ENCODE measurements at regions not wholly inside any gene's neighbourhood (a gene's known extent, or its start where the extent isn't known, plus 50 kb on each side); places are given as distances from the start of the nearest gene placed in this dataset.

DNA sequence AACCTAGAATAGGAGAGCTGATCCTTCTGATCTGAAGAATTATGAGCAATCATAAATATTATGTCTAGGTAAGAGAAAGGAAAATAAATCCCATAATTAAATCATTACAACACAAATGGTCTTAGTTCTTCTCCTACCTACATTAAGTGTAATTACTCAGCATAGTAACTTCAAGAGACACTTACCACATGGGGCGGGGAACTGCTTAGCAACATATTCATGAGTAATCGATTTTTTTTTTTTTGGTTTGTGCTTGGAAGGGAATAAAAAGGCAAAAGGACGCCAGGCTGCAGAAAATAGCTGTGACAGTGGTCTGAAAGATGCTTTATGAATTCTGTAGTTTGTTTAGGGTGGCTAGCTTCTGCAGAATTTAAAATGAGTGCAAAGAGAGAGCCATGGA lies 103.3 kb upstream of the HTR2A start:
- H3K36me3 Mint-ChIP-seq = no peaks in the 10 kb centered on the region
- H3K27ac Mint-ChIP-seq = no peak overlapping the region
- 83% methylated on average over 1 of the region's 3 CpGs for WGBS (ENCODE audit: insufficient coverage)
- Histone ChIP-seq H2AFZ (ENCODE audit: insufficient read depth, low read depth, low read length, poor library complexity, severe bottlenecking) (no peak overlapping the region), H3K36me3 (replicated peaks in 1 of 2; ENCODE audit: control insufficient read depth in 1 of 2, insufficient read depth in 2 of 2, low read length in 2 of 2) (no peaks in the 10 kb centered on the region), H3K27me3 (ENCODE audit: control insufficient read depth in 2 of 2, insufficient read depth in 2 of 2, low read length in 2 of 2) (peaks cover 0 to 4% of the 10 kb centered on the region in 2 donors), H4K20me1 (ENCODE audit: insufficient read depth, low read length) (no peaks in the 10 kb centered on the region), H3K4me1 (ENCODE audit: control insufficient read depth in 1 of 2, insufficient read depth in 2 of 2, low read length in 2 of 2) (no peaks in the 10 kb centered on the region), H3K79me2 (ENCODE audit: insufficient read depth, low read length) (no peaks in the 10 kb centered on the region), H3K4me3 (replicated peaks in 1 of 3; ENCODE audit: low read depth in 2 of 3, low read length in 3 of 3) (no peak overlapping the region), H3K9ac (ENCODE audit: insufficient read depth, low read length, poor library complexity, severe bottlenecking) (no peak overlapping the region), H3K4me2 (replicated peaks; ENCODE audit: extremely low read depth, low read length, poor library complexity, severe bottlenecking) (no peak overlapping the region), H3K9me3 (replicated peaks in 1 of 2; ENCODE audit: control insufficient read depth in 1 of 2, insufficient read depth in 1 of 2, low read length in 2 of 2) (no peaks in the 10 kb centered on the region), H3K27ac (ENCODE audit: low read depth in 1 of 2, low read length in 2 of 2) (no peak overlapping the region)
- H3K27me3 Mint-ChIP-seq (ENCODE audit: low read depth in 3 of 3) = peaks cover 2 to 5% (median 4%) of the 10 kb centered on the region in 3 donors
- intact Hi-C loops (cut with micrococcal nuclease) = no loop called here
- H3K4me3 Mint-ChIP-seq = no peak overlapping the region
- H3K9me3 Mint-ChIP-seq = peaks cover 0 to 4% (median 0%) of the 10 kb centered on the region in 7 donors
- DNase-seq = no peak
- H3K4me1 Mint-ChIP-seq = peaks cover 2% of the 10 kb centered on the region
- TF ChIP-seq, protein P1, sequence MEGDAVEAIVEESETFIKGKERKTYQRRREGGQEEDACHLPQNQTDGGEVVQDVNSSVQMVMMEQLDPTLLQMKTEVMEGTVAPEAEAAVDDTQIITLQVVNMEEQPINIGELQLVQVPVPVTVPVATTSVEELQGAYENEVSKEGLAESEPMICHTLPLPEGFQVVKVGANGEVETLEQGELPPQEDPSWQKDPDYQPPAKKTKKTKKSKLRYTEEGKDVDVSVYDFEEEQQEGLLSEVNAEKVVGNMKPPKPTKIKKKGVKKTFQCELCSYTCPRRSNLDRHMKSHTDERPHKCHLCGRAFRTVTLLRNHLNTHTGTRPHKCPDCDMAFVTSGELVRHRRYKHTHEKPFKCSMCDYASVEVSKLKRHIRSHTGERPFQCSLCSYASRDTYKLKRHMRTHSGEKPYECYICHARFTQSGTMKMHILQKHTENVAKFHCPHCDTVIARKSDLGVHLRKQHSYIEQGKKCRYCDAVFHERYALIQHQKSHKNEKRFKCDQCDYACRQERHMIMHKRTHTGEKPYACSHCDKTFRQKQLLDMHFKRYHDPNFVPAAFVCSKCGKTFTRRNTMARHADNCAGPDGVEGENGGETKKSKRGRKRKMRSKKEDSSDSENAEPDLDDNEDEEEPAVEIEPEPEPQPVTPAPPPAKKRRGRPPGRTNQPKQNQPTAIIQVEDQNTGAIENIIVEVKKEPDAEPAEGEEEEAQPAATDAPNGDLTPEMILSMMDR (IDR thresholded peaks at IDR 0.05) = no peak

DNA sequence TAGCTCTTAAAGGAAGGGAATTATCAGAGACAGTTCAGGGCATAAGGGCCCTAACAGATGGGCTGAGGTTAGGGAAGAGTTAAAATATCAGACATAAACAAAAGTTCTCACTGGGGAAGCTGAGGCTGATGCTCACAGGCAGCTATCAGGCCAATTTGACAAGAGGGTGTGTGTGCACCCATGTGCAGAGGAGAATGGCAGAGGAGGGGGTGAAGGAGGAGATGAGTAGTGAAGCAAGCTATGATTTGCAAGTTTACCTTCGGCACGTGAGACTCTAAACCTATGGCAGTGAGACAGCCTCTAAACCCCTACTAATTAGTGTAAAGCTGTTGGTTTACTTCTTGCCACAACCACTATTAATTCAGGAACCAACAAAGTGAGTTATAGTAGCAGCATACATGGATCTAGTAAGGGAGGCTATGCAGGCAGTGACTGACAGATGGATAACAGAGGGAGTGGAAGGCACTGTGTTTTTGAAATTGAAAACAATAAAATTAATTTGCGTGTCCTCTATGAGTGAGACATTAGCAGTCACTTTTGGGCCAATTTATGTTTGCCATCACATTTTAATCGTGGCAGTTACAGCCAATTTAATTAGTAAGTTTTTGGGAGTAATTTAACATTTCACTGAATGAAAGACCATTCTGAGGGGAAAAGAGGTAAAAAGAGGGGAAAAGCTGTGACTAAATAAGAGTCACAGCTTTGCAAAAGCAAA lies 99.6 kb upstream of the HTR2A start:
- Histone ChIP-seq H3K9ac (ENCODE audit: insufficient read depth, low read length, poor library complexity, severe bottlenecking) (no peak overlapping the region), H3K4me2 (replicated peaks; ENCODE audit: extremely low read depth, low read length, poor library complexity, severe bottlenecking) (no peak overlapping the region), H3K27ac (ENCODE audit: low read depth in 1 of 2, low read length in 2 of 2) (no peak overlapping the region), H3K27me3 (ENCODE audit: control insufficient read depth in 2 of 2, insufficient read depth in 2 of 2, low read length in 2 of 2) (no peaks in the 10 kb centered on the region), H3K4me3 (replicated peaks in 1 of 3; ENCODE audit: low read depth in 2 of 3, low read length in 3 of 3) (no peak overlapping the region), H3K4me1 (ENCODE audit: control insufficient read depth in 1 of 2, insufficient read depth in 2 of 2, low read length in 2 of 2) (no peaks in the 10 kb centered on the region), H3K79me2 (ENCODE audit: insufficient read depth, low read length) (no peaks in the 10 kb centered on the region), H2AFZ (ENCODE audit: insufficient read depth, low read depth, low read length, poor library complexity, severe bottlenecking) (no peak overlapping the region), H3K36me3 (replicated peaks in 1 of 2; ENCODE audit: control insufficient read depth in 1 of 2, insufficient read depth in 2 of 2, low read length in 2 of 2) (no peaks in the 10 kb centered on the region), H3K9me3 (replicated peaks in 1 of 2; ENCODE audit: control insufficient read depth in 1 of 2, insufficient read depth in 1 of 2, low read length in 2 of 2) (no peaks in the 10 kb centered on the region), H4K20me1 (ENCODE audit: insufficient read depth, low read length) (no peaks in the 10 kb centered on the region)
- WGBS (ENCODE audit: insufficient coverage) = 83% methylated on average over 1 of the region's 4 CpGs
- H3K36me3 Mint-ChIP-seq = no peaks in the 10 kb centered on the region
- H3K27ac Mint-ChIP-seq = no peak overlapping the region
- intact Hi-C loops (cut with micrococcal nuclease) = no loop called here
- H3K4me3 Mint-ChIP-seq = no peak overlapping the region
- peaks cover 2% of the 10 kb centered on the region for H3K4me1 Mint-ChIP-seq
- peaks cover 1 to 2% (median 2%) of the 10 kb centered on the region in 3 donors for H3K27me3 Mint-ChIP-seq (ENCODE audit: low read depth in 3 of 3)
- H3K9me3 Mint-ChIP-seq = peaks cover 0 to 4% (median 0%) of the 10 kb centered on the region in 7 donors
- DNase-seq = no peak
- TF ChIP-seq, protein P1 (IDR thresholded peaks at IDR 0.05) = no peak
